HUES48 (cell line): ENCODE measurements at regions not wholly inside any gene's neighbourhood (a gene's known extent, or its start where the extent isn't known, plus 50 kb on each side); places are given as distances from the start of the nearest gene placed in this dataset.

Source experiments
- H3K27ac ChIP-seq: one replicate; pipeline ENCODE4 v1.7.0; 2013; ENCODE audit warnings: low read depth, low read length, inconsistent platforms
- H3K27me3 ChIP-seq: 2 replicates; pipeline ENCODE4 v1.6.1; 2013; ENCODE audit warnings: mild to moderate bottlenecking, low read length; ENCODE audit not compliant: control insufficient read depth, insufficient read depth
- H3K36me3 ChIP-seq: 2 replicates; pipeline ENCODE4 v1.6.1; 2013; ENCODE audit warnings: low read length; ENCODE audit not compliant: control insufficient read depth, insufficient read depth
- H3K4me1 ChIP-seq: 2 replicates; pipeline ENCODE4 v1.6.1; 2013; ENCODE audit warnings: mild to moderate bottlenecking, low read length; ENCODE audit not compliant: control insufficient read depth, insufficient read depth
- H3K4me3 ChIP-seq: 2 replicates; pipeline ENCODE4 v1.5.1; 2013; ENCODE audit warnings: mild to moderate bottlenecking, low read depth, low read length
- H3K9ac ChIP-seq: 2 replicates; pipeline ENCODE4 v1.6.1; 2013; ENCODE audit warnings: mild to moderate bottlenecking, low read depth, low read length, moderate library complexity
- H3K9me3 ChIP-seq: 2 replicates; pipeline ENCODE4 v1.6.1; 2013; ENCODE audit warnings: low read length; ENCODE audit not compliant: control insufficient read depth, insufficient read depth

- no peaks in the 10 kb centered on the region for H3K9me3 ChIP-seq
- no peak overlapping the region for H3K27ac ChIP-seq
- H3K4me1 ChIP-seq, result 0 out of 2 replicates have a peak, but pooled peaks cover 2% of the 10 kb centered on the region
- no peaks in the 10 kb centered on the region for H3K36me3 ChIP-seq
- no peak overlapping the region for H3K9ac ChIP-seq
- H3K27me3 ChIP-seq, result no peaks in the 10 kb centered on the region
- no peak overlapping the region for H3K4me3 ChIP-seq
Observed at GRCh38 chr2:185891403-185891802, 152.8 kb downstream of the FSIP2 start.

DNA sequence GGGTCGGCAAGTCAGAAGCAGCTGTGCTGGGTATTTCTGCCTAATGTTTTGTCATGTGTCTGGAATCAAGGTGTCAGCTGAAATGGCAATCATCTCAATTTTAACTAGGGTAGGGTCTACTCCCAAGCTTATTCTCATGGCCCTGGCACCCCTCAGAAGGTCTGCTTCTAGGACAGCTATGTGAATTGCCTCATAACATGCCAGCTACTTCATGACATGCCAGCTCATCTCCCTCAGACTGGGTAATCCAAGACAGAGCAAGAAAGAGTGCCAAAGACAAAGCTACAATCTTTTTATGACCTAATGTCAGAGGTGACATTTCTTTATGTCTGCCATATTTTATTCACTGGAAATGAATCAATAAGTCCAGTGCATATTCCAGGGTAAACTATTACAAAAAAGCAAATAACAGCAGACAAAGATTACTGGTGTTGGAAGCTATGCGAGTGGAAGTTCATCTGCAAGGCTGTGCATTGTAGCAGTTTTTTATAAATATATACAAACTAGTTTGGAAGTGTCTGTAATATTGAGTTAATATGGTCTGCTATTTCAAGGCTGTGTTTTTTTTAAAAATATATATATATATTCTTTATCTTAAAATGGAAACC lies 153.3 kb downstream of the FSIP2 start:
- Histone ChIP-seq H3K4me3 (no peak overlapping the region), H3K36me3 (no peaks in the 10 kb centered on the region), H3K4me1 (0 out of 2 replicates have a peak, but pooled peaks cover 2% of the 10 kb centered on the region), H3K27ac (no peak overlapping the region), H3K9ac (no peak overlapping the region), H3K9me3 (no peaks in the 10 kb centered on the region), H3K27me3 (no peaks in the 10 kb centered on the region)

DNA sequence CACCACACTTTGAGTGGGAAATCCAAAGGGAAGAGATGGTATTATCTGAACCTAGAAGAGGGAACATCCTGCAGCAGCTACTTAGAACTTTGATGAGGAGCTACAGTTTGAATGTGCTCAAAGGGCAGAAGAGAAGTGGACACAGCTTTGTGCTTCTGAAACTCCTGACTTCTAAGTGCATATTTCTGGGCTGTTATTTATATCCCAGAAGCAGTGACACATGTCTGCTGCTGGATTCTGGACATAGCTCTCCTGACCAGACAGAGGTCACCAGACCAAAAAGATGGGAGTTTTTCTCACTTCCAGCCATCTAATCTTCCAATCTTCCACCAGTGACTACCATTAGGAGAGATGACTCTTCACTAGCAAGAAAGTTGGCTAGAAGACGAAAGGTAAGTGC lies 153.9 kb downstream of the FSIP2 start:
- H3K9ac ChIP-seq, result no peak overlapping the region
- H3K36me3 ChIP-seq, result no peaks in the 10 kb centered on the region
- 0 out of 2 replicates have a peak, but pooled peaks cover 2% of the 10 kb centered on the region for H3K4me1 ChIP-seq
- no peaks in the 10 kb centered on the region for H3K27me3 ChIP-seq
- H3K9me3 ChIP-seq, result no peaks in the 10 kb centered on the region
- no peak overlapping the region for H3K4me3 ChIP-seq
- H3K27ac ChIP-seq, result no peak overlapping the region

- Histone ChIP-seq H3K27me3 (no peaks in the 10 kb centered on the region), H3K9me3 (no peaks in the 10 kb centered on the region)
Observed at GRCh38 chr2:185894223-185894622, 155.6 kb downstream of the FSIP2 start.

DNA sequence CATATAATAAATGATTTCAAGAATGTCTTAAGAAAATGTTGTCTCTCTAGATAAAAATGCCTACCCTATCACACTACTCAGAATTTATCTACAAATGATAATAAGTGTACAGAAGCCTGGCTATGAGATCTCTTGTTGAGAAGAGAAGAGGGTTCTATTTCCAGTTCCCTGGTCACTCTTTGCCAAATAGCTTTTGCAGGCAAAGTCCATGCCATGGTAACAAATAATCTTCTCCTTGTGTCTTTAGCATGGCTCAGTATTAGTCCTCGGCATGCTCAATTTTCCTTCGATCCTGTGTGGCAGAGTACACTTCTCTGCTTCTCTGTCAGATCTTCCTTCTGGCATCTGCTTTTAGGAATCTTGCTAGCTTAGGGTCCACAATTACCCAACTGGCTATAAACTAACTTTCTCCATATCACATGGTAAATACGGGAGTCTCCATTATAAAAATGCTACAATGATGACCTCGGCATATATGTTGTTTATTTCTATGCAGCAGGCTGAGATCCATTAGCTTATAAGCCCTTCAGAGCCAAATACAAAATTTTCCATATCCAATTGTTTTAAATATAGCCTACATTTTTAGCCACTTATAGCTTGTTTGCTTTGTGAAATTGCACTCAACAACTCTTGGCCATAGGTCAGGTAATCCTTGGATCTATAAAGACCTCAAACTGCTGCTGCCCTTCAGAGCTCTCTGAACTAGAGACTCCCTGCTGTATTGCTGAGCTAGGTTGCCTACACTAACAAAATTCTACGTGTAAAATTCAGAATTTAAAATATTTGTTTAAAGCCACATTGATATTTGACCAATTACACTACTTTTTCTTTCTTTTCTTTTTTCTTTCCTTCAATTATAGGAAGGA lies 157.5 kb downstream of the FSIP2 start:
- H3K4me3 ChIP-seq, result no peak overlapping the region
- 0 out of 2 replicates have a peak, but pooled peaks cover 2% of the 10 kb centered on the region for H3K4me1 ChIP-seq
- no peaks in the 10 kb centered on the region for H3K9me3 ChIP-seq
- H3K27ac ChIP-seq, result no peak overlapping the region
- H3K27me3 ChIP-seq, result no peaks in the 10 kb centered on the region
- H3K36me3 ChIP-seq, result no peaks in the 10 kb centered on the region
- H3K9ac ChIP-seq, result no peak overlapping the region

More at GRCh38 chr2:185894223-185894622, 155.6 kb downstream of the FSIP2 start:
- 0 out of 2 replicates have a peak, but pooled peaks cover 2% of the 10 kb centered on the region for H3K4me1 ChIP-seq
- H3K36me3 ChIP-seq, result no peaks in the 10 kb centered on the region
- H3K9ac ChIP-seq, result no peak overlapping the region
- no peak overlapping the region for H3K4me3 ChIP-seq
- H3K27ac ChIP-seq, result no peak overlapping the region

DNA sequence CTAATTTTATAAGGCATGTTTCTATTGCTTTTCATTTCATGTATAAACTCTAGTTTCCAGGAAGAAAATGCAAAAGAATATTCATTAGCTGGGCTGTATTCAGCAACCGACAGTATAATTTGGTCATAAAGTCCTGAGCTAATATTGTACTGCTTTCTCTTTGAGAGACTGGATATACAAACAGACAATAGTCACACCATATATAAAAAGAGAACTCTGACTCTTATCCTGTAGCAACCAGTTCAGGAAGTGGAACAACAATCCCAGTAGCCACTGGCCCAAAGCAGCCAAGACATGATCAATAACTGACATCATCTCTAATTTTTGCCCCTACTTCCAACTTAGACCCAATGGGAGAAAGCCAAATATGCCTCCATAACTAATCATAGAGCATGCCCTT lies 160.8 kb downstream of the FSIP2 start:
- Histone ChIP-seq H3K4me3 (no peak overlapping the region), H3K9me3 (no peaks in the 10 kb centered on the region), H3K27ac (no peak overlapping the region), H3K9ac (no peak overlapping the region), H3K27me3 (no peaks in the 10 kb centered on the region), H3K36me3 (no peaks in the 10 kb centered on the region), H3K4me1 (no peaks in the 10 kb centered on the region)

DNA sequence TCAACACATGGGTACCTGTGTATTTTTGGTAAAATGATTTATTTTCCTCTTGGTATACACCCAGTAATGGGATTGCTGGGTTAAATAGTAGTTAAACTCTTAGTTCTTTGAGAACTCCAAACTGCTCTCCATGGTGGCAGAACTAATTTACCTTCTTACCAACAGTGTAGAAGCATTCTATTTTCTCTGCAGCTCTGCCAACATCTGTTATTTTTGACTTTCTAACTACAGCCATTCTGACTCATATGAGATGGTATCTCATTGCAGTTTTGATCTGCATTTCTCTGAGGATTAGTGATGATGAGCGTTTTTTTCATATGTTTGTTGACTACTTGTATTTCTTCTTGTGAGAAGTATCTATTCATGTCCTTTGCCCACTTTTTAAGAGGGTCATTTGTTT lies 180.6 kb downstream of the FSIP2 start:
- no peaks in the 10 kb centered on the region for H3K36me3 ChIP-seq
- H3K9ac ChIP-seq, result no peak overlapping the region

GRCh38 chr2:185921048-185921756 lies 182.6 kb downstream of the FSIP2 start:
- no peak overlapping the region for H3K4me3 ChIP-seq
- H3K27ac ChIP-seq, result no peak overlapping the region
- no peak overlapping the region for H3K9ac ChIP-seq
- no peaks in the 10 kb centered on the region for H3K27me3 ChIP-seq
- H3K36me3 ChIP-seq, result no peaks in the 10 kb centered on the region
- no peaks in the 10 kb centered on the region for H3K9me3 ChIP-seq
- 0 out of 2 replicates have a peak, but pooled peaks cover 6% of the 10 kb centered on the region for H3K4me1 ChIP-seq

More for the DNA sequence above, 180.6 kb downstream of the FSIP2 start:
- no peak overlapping the region for H3K4me3 ChIP-seq
- H3K4me1 ChIP-seq, result 0 out of 2 replicates have a peak, but pooled peaks cover 6% of the 10 kb centered on the region
- H3K9me3 ChIP-seq, result no peaks in the 10 kb centered on the region
- H3K27me3 ChIP-seq, result no peaks in the 10 kb centered on the region
- no peak overlapping the region for H3K27ac ChIP-seq

- Histone ChIP-seq H3K36me3 (no peaks in the 10 kb centered on the region), H3K4me3 (no peak overlapping the region), H3K9ac (no peak overlapping the region), H3K27me3 (no peaks in the 10 kb centered on the region), H3K4me1 (no peaks in the 10 kb centered on the region), H3K9me3 (no peaks in the 10 kb centered on the region), H3K27ac (no peak overlapping the region)
Observed at GRCh38 chr2:185934232-185934631, 195.6 kb downstream of the FSIP2 start.

GRCh38 chr2:185939858-185940257 lies 201.3 kb downstream of the FSIP2 start:
- Histone ChIP-seq H3K9ac (no peak overlapping the region), H3K4me3 (no peak overlapping the region), H3K27ac (no peak overlapping the region), H3K36me3 (no peaks in the 10 kb centered on the region), H3K27me3 (no peaks in the 10 kb centered on the region), H3K4me1 (no peaks in the 10 kb centered on the region), H3K9me3 (no peaks in the 10 kb centered on the region)
